ENCODE measurements at regions not wholly inside any gene's neighbourhood (a gene's known extent, or its start where the extent isn't known, plus 50 kb on each side); places are given as distances from the start of the nearest gene placed in this dataset.

DNA sequence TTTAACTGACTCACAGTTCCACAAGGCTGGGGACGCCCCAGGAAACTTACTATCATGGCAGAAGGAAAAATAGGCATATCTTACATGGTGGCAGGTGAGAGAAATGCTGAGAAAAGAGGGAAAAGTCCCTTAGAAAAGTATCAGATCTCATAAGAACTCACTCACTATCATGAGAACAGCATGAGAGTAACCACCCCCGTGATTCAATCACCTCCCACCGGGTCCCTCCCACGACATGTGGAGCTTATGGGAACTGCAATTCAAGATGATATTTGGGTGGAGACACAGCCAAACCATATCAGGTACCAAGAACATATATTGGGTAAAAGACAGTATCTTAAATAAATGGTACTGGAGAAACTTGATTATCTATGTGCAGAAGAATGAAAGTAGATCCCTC lies 100.3 kb upstream of the FAR2 start:
- Histone ChIP-seq H3K4me3 (ENCODE audit: low read depth, low read length, poor library complexity, severe bottlenecking) (no peak overlapping the region), H3K4me1 (ENCODE audit: insufficient read depth, low read length, poor library complexity, severe bottlenecking) (no peaks in the 10 kb centered on the region), H3K27ac (ENCODE audit: low read depth, low read length, poor library complexity, severe bottlenecking) (no peak overlapping the region), H3K36me3 (ENCODE audit: insufficient read depth, low read length, poor library complexity, severe bottlenecking) (no peaks in the 10 kb centered on the region), H3K27me3 (replicated peaks; ENCODE audit: insufficient read depth, low read depth, low read length, poor library complexity) (no peaks in the 10 kb centered on the region), H3K9me3 (ENCODE audit: low read depth, low read length, poor library complexity, severe bottlenecking) (no peaks in the 10 kb centered on the region)
- intact Hi-C loops (cut with micrococcal nuclease; ENCODE audit: unreplicated experiment) = no loop called here
- BruUV-seq (replicated peaks) = no TSS peak
- TF ChIP-seq CTCF (conservative IDR thresholded peaks at IDR 0.05; ENCODE audit: low read depth, low read length) (no peak), EZH2 (IDR thresholded peaks at IDR 0.05; ENCODE audit: borderline replicate concordance, low read depth, low read length, poor library complexity, severe bottlenecking) (no peak)
- ChIA-PET POLR2A (ENCODE audit: low non-redundant PET) (no interaction called here), CTCF (no interaction called here)
- DNase-seq (ENCODE audit: low spot score) = no peak

- Histone ChIP-seq H3K4me3 (ENCODE audit: low read depth, low read length, poor library complexity, severe bottlenecking) (no peak overlapping the region), H3K9me3 (ENCODE audit: low read depth, low read length, poor library complexity, severe bottlenecking) (no peaks in the 10 kb centered on the region), H3K27me3 (replicated peaks; ENCODE audit: insufficient read depth, low read depth, low read length, poor library complexity) (no peaks in the 10 kb centered on the region), H3K4me1 (ENCODE audit: insufficient read depth, low read length, poor library complexity, severe bottlenecking) (no peaks in the 10 kb centered on the region), H3K36me3 (ENCODE audit: insufficient read depth, low read length, poor library complexity, severe bottlenecking) (no peaks in the 10 kb centered on the region), H3K27ac (ENCODE audit: low read depth, low read length, poor library complexity, severe bottlenecking) (no peak overlapping the region)
- intact Hi-C loops (cut with micrococcal nuclease; ENCODE audit: unreplicated experiment) = no loop called here
- TF ChIP-seq CTCF (conservative IDR thresholded peaks at IDR 0.05; ENCODE audit: low read depth, low read length) = no peak
- no peak for TF ChIP-seq EZH2 (IDR thresholded peaks at IDR 0.05; ENCODE audit: borderline replicate concordance, low read depth, low read length, poor library complexity, severe bottlenecking)
- no TSS peak for BruUV-seq (replicated peaks)
- no peak for DNase-seq (ENCODE audit: low spot score)
- POLR2A ChIA-PET (ENCODE audit: low non-redundant PET) = no interaction called here
- CTCF ChIA-PET = no interaction called here
Measured at GRCh38 chr12:29050503-29050902, 98.6 kb upstream of the FAR2 start.

GRCh38 chr12:29051221-29051620 lies 97.9 kb upstream of the FAR2 start:
- H3K9me3 ChIP-seq (ENCODE audit: low read depth, low read length, poor library complexity, severe bottlenecking) = no peaks in the 10 kb centered on the region
- no peaks in the 10 kb centered on the region for H3K4me1 ChIP-seq (ENCODE audit: insufficient read depth, low read length, poor library complexity, severe bottlenecking)
- no peak overlapping the region for H3K4me3 ChIP-seq (ENCODE audit: low read depth, low read length, poor library complexity, severe bottlenecking)
- CTCF ChIA-PET = no interaction called here
- DNase-seq (ENCODE audit: low spot score) = no peak
- intact Hi-C loops (cut with micrococcal nuclease; ENCODE audit: unreplicated experiment) = no loop called here
- H3K36me3 ChIP-seq (ENCODE audit: insufficient read depth, low read length, poor library complexity, severe bottlenecking) = no peaks in the 10 kb centered on the region
- BruUV-seq (replicated peaks) = no TSS peak
- no peak overlapping the region for H3K27ac ChIP-seq (ENCODE audit: low read depth, low read length, poor library complexity, severe bottlenecking)
- no peak for TF ChIP-seq CTCF (conservative IDR thresholded peaks at IDR 0.05; ENCODE audit: low read depth, low read length)
- no peak for TF ChIP-seq EZH2 (IDR thresholded peaks at IDR 0.05; ENCODE audit: borderline replicate concordance, low read depth, low read length, poor library complexity, severe bottlenecking)
- POLR2A ChIA-PET (ENCODE audit: low non-redundant PET) = no interaction called here
- H3K27me3 ChIP-seq (replicated peaks; ENCODE audit: insufficient read depth, low read depth, low read length, poor library complexity) = no peaks in the 10 kb centered on the region
